PFSK-1 (cell line): ENCODE measurements at regions not wholly inside any gene's neighbourhood (a gene's known extent, or its start where the extent isn't known, plus 50 kb on each side); places are given as distances from the start of the nearest gene placed in this dataset.

Experiments
- TAF1 ChIP-seq: IDR thresholded peaks from 2 replicates; pipeline ENCODE4 v1.6.1; 2012; ENCODE audit warnings: low read length, control low read depth, borderline replicate concordance; ENCODE audit not compliant: insufficient read depth
- TF ChIP-seq, protein P1 (sequence below), 2 experiments: IDR thresholded peaks; 2 replicates each; pipeline versions ENCODE4 v1.6.1 to v1.8.0; 2011 to 2012; ENCODE audit warnings: low read depth in 2 of 2, low read length in 2 of 2, control low read depth in 1 of 2, inconsistent platforms in 1 of 2, mild to moderate bottlenecking in 1 of 2, moderate library complexity in 1 of 2; ENCODE audit not compliant: insufficient read depth in 1 of 2

DNA sequence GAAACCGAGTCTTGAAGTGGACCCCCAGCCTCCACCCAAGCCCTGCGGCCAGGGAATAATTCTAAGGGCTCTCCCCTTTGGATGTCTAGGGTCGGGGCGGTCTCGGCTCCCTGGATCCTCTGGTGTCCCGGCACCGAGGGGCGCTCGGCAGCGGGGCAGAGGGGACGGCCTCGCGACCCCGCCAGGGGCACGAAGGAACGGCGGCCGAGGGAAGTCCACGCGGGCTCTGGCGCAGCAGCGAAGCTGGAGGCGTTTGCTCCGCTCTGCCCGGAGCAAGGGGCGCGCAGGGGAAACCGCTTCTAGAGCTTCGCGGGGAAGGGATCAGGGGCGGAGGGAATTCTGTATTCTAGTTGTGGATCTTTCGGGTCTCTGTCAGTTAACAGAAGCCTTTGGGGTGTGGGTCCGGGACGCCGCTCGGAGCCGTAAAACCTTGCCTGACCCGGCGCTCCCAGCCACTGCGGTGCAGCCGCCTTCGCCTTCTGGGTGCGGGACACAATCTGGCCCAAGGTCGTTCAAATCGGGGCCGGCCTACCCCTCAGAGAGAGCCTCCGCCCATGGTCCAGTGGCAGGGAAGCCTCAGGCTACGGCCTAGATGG, 118.2 kb downstream of the KCNRG start:
- TF ChIP-seq, protein P1, sequence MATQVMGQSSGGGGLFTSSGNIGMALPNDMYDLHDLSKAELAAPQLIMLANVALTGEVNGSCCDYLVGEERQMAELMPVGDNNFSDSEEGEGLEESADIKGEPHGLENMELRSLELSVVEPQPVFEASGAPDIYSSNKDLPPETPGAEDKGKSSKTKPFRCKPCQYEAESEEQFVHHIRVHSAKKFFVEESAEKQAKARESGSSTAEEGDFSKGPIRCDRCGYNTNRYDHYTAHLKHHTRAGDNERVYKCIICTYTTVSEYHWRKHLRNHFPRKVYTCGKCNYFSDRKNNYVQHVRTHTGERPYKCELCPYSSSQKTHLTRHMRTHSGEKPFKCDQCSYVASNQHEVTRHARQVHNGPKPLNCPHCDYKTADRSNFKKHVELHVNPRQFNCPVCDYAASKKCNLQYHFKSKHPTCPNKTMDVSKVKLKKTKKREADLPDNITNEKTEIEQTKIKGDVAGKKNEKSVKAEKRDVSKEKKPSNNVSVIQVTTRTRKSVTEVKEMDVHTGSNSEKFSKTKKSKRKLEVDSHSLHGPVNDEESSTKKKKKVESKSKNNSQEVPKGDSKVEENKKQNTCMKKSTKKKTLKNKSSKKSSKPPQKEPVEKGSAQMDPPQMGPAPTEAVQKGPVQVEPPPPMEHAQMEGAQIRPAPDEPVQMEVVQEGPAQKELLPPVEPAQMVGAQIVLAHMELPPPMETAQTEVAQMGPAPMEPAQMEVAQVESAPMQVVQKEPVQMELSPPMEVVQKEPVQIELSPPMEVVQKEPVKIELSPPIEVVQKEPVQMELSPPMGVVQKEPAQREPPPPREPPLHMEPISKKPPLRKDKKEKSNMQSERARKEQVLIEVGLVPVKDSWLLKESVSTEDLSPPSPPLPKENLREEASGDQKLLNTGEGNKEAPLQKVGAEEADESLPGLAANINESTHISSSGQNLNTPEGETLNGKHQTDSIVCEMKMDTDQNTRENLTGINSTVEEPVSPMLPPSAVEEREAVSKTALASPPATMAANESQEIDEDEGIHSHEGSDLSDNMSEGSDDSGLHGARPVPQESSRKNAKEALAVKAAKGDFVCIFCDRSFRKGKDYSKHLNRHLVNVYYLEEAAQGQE (IDR thresholded peaks at IDR 0.05; ENCODE audit: insufficient read depth in 1 of 2, low read depth in 2 of 2, low read length in 2 of 2) = no peak
- TF ChIP-seq TAF1 = no peak
